NB4 (cell line): ENCODE measurements at regions not wholly inside any gene's neighbourhood (a gene's known extent, or its start where the extent isn't known, plus 50 kb on each side); places are given as distances from the start of the nearest gene placed in this dataset.

ENCODE experiments used
- CTCF ChIP-seq: IDR thresholded peaks from one replicate; pipeline ENCODE4 v1.5.1; 2012; ENCODE audit warnings: low read depth, low read length
- POLR2A ChIP-seq: IDR thresholded peaks from 2 replicates; pipeline ENCODE4 v1.6.1; 2011; ENCODE audit warnings: mild to moderate bottlenecking; ENCODE audit not compliant: insufficient read length; ENCODE audit errors: extremely low read depth

DNA sequence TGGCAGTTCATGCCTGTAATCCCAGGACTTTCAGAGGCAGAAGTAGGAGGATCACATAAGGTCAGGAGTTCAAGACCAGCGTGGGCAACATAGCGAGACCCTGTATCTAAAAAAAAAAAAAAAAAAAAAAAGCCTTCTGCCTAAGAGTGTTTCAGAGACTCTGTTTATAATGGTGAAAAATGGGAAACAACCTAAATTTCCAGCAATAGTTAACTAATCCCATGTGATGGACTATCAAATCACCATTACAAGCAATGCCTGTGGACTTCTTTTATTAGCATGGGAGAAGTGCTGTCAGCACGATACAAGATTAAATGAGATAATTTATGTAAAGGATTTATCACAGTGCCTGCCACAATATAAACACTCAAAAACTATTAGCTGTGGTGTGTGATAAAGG is 67.5 kb upstream of the CUX1 start:
- TF ChIP-seq POLR2A = no peak
- TF ChIP-seq CTCF = no peak
